CD4-positive, CD25-positive, alpha-beta regulatory T cell (primary cell): ENCODE measurements at regions not wholly inside any gene's neighbourhood (a gene's known extent, or its start where the extent isn't known, plus 50 kb on each side); places are given as distances from the start of the nearest gene placed in this dataset.

Experiments used
- ATAC-seq, 2 donors: fragments of 150-1000 bp; cut with Tn5 transposase; one replicate each; pipeline ENCODE4 v1.10.0; 2021; ENCODE audit warnings: low read depth in 2 of 2, moderate number of reproducible peaks in 2 of 2, moderate library complexity in 1 of 2
- DNase-seq, 3 donors: peaks; one replicate each; pipeline versions ENCODE4 v3.0.0 to v3.0.0-alpha.2; 2012 to 2022; ENCODE audit warnings: mixed read lengths in 1 of 3
- H3K27ac ChIP-seq: one replicate; pipeline ENCODE4 v1.7.0; 2013; ENCODE audit warnings: mild to moderate bottlenecking, low read length; ENCODE audit not compliant: insufficient read depth, poor library complexity, severe bottlenecking
- H3K27me3 ChIP-seq: one replicate; pipeline ENCODE4 v1.7.0; 2013; ENCODE audit warnings: low read length; ENCODE audit not compliant: control insufficient read depth, insufficient read depth
- H3K36me3 ChIP-seq: one replicate; pipeline ENCODE4 v1.7.0; 2013; ENCODE audit warnings: mild to moderate bottlenecking, low read length, moderate library complexity; ENCODE audit not compliant: control insufficient read depth, insufficient read depth
- H3K4me1 ChIP-seq: 2 replicates; pipeline ENCODE4 v1.7.0; 2013; ENCODE audit warnings: mild to moderate bottlenecking, low read length; ENCODE audit not compliant: insufficient read depth, control insufficient read depth, poor library complexity, severe bottlenecking
- H3K4me3 ChIP-seq: one replicate; pipeline ENCODE4 v1.7.0; 2013; ENCODE audit warnings: low read depth, mild to moderate bottlenecking, low read length, moderate library complexity
- H3K9me3 ChIP-seq, 2 experiments: 1 replicate in 1 of 2; 2 replicates in 1 of 2; pipeline ENCODE4 v1.7.0; 2013; ENCODE audit warnings: low read length in 2 of 2, mild to moderate bottlenecking in 1 of 2, moderate library complexity in 1 of 2; ENCODE audit not compliant: control insufficient read depth in 2 of 2
- H3K27ac Mint-ChIP-seq, 3 donors: one replicate each; pipeline ENCODE4 v1.8.0; 2020 to 2022; ENCODE audit warnings: mild to moderate bottlenecking in 3 of 3, mixed read lengths in 3 of 3, moderate library complexity in 2 of 3
- H3K27me3 Mint-ChIP-seq: one replicate; pipeline ENCODE4 v1.8.0; 2022; ENCODE audit warnings: mild to moderate bottlenecking, mixed read lengths
- H3K36me3 Mint-ChIP-seq: one replicate; pipeline ENCODE4 v1.8.0; 2020; ENCODE audit warnings: mixed read lengths
- H3K4me1 Mint-ChIP-seq, 4 donors: one replicate each; pipeline ENCODE4 v1.8.0; 2020 to 2022; ENCODE audit warnings: mixed read lengths in 4 of 4, mild to moderate bottlenecking in 1 of 4
- H3K4me3 Mint-ChIP-seq, 4 donors: one replicate each; pipeline ENCODE4 v1.8.0; 2020 to 2022; ENCODE audit warnings: mild to moderate bottlenecking in 4 of 4, mixed read lengths in 4 of 4, moderate library complexity in 3 of 4
- H3K9me3 Mint-ChIP-seq, 7 donors: one replicate each; pipeline ENCODE4 v1.8.0; 2020 to 2022; ENCODE audit warnings: mixed read lengths in 7 of 7, mild to moderate bottlenecking in 3 of 7, moderate library complexity in 2 of 7

DNA sequence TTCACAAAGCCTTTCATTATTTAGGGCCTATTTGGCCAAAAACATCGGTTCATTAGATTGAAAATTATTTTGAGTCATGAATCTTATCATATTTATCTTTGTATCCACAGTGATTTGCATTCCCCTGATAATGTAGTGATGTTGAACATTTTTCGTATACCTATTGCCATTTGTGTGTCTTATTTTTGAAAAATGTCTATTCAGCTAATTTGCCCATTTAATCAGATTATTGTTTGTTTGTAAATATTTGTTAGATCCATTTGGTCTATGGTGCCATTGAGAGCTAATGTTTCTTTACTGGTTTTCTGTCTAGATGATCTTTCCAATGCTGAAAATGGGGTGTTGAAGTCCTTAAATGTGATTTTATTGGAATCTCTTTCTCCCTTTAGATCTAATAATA, 439.2 kb upstream of the TYRP1 start:
- peaks cover 2 to 6% of the 10 kb centered on the region in 2 experiments for H3K9me3 ChIP-seq

DNA sequence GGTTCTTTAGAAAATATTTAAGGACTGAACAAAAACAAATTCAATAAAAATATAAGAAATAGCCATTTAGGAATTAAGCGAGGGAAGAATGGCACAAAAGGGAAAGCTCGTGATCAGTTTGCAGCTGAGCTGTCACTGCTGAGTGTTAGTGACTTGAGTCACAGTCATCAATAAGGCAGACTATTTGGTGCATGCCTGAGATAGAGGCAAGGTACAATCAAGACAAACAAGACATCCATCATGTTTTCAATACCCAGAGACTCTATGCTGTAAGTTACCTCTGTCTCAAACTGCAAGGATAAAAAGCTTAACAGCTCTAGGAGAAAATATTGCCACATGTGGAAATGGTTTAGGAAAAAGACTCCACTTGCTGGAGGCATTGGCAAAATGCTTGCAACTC, 426.4 kb upstream of the TYRP1 start:
- Mint-ChIP-seq H3K9me3 (peaks cover 4 to 36% (median 9%) of the 10 kb centered on the region in 7 donors), H3K4me3 (no peak overlapping the region), H3K27ac (no peak overlapping the region), H3K4me1 (no peaks in the 10 kb centered on the region), H3K27me3 (no peaks in the 10 kb centered on the region), H3K36me3 (no peaks in the 10 kb centered on the region)
- no peak overlapping the region for H3K4me3 ChIP-seq
- peaks cover 0 to 5% of the 10 kb centered on the region in 2 experiments for H3K9me3 ChIP-seq
- H3K4me1 ChIP-seq = no peaks in the 10 kb centered on the region
- ATAC-seq = no peak
- no peaks in the 10 kb centered on the region for H3K27me3 ChIP-seq
- H3K36me3 ChIP-seq = no peaks in the 10 kb centered on the region
- H3K27ac ChIP-seq = no peak overlapping the region
- no peak for DNase-seq

More for the DNA sequence above, 439.2 kb upstream of the TYRP1 start:
- Mint-ChIP-seq H3K4me3 (no peak overlapping the region), H3K36me3 (no peaks in the 10 kb centered on the region), H3K4me1 (no peaks in the 10 kb centered on the region), H3K27me3 (no peaks in the 10 kb centered on the region), H3K27ac (no peak overlapping the region), H3K9me3 (peaks cover 1 to 47% (median 13%) of the 10 kb centered on the region in 7 donors)
- DNase-seq (no peak), ATAC-seq (no peak)
- H3K4me1 ChIP-seq = no peaks in the 10 kb centered on the region
- no peaks in the 10 kb centered on the region for H3K36me3 ChIP-seq
- H3K27ac ChIP-seq = no peak overlapping the region
- H3K27me3 ChIP-seq = no peaks in the 10 kb centered on the region
- no peak overlapping the region for H3K4me3 ChIP-seq

DNA sequence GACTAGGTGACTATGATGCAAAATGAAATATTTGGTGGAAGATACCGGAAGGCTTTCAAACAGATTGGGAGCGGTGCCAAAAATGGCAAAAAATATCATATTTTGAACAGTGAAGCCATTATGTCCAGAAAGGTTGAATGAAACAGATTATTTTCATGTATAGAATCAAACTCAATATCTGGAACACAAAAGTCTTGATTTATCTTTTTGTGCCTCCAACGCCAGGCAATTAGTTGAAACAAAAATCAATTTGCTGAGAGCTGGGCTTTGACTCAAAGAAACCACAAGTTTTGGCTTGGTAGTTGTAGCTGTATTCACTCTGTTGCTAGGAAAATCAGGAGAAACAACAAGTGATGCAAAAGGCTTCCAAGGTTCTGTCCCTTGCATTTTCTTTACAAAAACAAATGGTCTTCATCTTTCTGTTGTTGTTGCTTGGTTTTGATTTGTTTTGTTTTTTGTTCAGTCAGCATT, 421.7 kb upstream of the TYRP1 start:
- peaks cover 0 to 3% of the 10 kb centered on the region in 2 experiments for H3K9me3 ChIP-seq
- H3K36me3 ChIP-seq = no peaks in the 10 kb centered on the region
- no peaks in the 10 kb centered on the region for H3K4me1 Mint-ChIP-seq
- ATAC-seq = no peak
- H3K36me3 Mint-ChIP-seq = no peaks in the 10 kb centered on the region
- no peak overlapping the region for H3K4me3 ChIP-seq
- no peak overlapping the region for H3K4me3 Mint-ChIP-seq
- H3K9me3 Mint-ChIP-seq = peaks cover 3 to 46% (median 7%) of the 10 kb centered on the region in 7 donors
- no peaks in the 10 kb centered on the region for H3K27me3 Mint-ChIP-seq
- no peak overlapping the region for H3K27ac ChIP-seq
- no peak overlapping the region for H3K27ac Mint-ChIP-seq
- H3K4me1 ChIP-seq = no peaks in the 10 kb centered on the region
- DNase-seq = no peak
- no peaks in the 10 kb centered on the region for H3K27me3 ChIP-seq

- peaks cover 3 to 55% (median 10%) of the 10 kb centered on the region in 7 donors for H3K9me3 Mint-ChIP-seq
These were observed 420.6 kb upstream of the TYRP1 start for GRCh38 chr9:12272471-12273120.

DNA sequence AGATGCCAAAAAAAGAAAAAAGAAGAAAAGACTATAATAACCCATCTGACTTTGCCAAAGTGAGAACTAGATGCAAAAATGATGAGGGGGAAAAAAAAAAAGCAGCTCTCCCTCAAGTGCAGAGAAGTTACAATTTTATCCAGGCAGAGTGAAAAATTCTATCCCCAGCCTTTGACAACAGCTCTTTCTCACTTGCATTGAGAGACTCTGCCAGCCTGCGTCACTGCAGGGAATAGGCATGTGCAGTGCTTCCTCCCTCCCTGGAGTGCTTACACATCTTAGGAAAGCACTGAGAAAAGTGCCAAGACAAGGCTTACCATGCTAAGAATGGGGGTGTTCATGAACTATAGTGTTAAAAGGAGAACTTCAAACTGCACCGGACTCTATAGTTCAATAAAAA, 418.6 kb upstream of the TYRP1 start:
- Mint-ChIP-seq H3K27me3 (no peaks in the 10 kb centered on the region), H3K9me3 (peaks cover 5 to 62% (median 13%) of the 10 kb centered on the region in 7 donors), H3K36me3 (no peaks in the 10 kb centered on the region), H3K4me1 (no peaks in the 10 kb centered on the region), H3K4me3 (no peak overlapping the region), H3K27ac (no peak overlapping the region)
- peaks cover 0 to 2% of the 10 kb centered on the region in 2 experiments for H3K9me3 ChIP-seq
- H3K27me3 ChIP-seq = no peaks in the 10 kb centered on the region
- DNase-seq = no peak
- ATAC-seq = no peak
- H3K27ac ChIP-seq = no peak overlapping the region
- no peak overlapping the region for H3K4me3 ChIP-seq
- H3K4me1 ChIP-seq = no peaks in the 10 kb centered on the region
- H3K36me3 ChIP-seq = no peaks in the 10 kb centered on the region

More at GRCh38 chr9:12272471-12273120, 420.6 kb upstream of the TYRP1 start:
- H3K36me3 Mint-ChIP-seq = no peaks in the 10 kb centered on the region
- no peak overlapping the region for H3K4me3 Mint-ChIP-seq
- ATAC-seq (no peak), DNase-seq (no peak)
- H3K4me3 ChIP-seq = no peak overlapping the region
- H3K9me3 ChIP-seq = peaks cover 0 to 3% of the 10 kb centered on the region in 2 experiments
- H3K4me1 ChIP-seq = no peaks in the 10 kb centered on the region
- no peaks in the 10 kb centered on the region for H3K4me1 Mint-ChIP-seq
- H3K27ac ChIP-seq = no peak overlapping the region
- H3K36me3 ChIP-seq = no peaks in the 10 kb centered on the region
- H3K27me3 Mint-ChIP-seq = no peaks in the 10 kb centered on the region
- no peak overlapping the region for H3K27ac Mint-ChIP-seq
- H3K27me3 ChIP-seq = no peaks in the 10 kb centered on the region

- no peaks in the 10 kb centered on the region for H3K4me1 Mint-ChIP-seq
- Histone ChIP-seq H3K4me3 (no peak overlapping the region), H3K27me3 (no peaks in the 10 kb centered on the region), H3K36me3 (no peaks in the 10 kb centered on the region), H3K4me1 (no peaks in the 10 kb centered on the region), H3K27ac (no peak overlapping the region), H3K9me3 (no peaks in the 10 kb centered on the region)
- no peaks in the 10 kb centered on the region for H3K36me3 Mint-ChIP-seq
- no peaks in the 10 kb centered on the region for H3K27me3 Mint-ChIP-seq
- DNase-seq = no peak
- H3K4me3 Mint-ChIP-seq = no peak overlapping the region
- no peak overlapping the region for H3K27ac Mint-ChIP-seq
- H3K9me3 Mint-ChIP-seq = peaks cover 2 to 61% (median 14%) of the 10 kb centered on the region in 7 donors
- ATAC-seq = no peak
These were observed 416.7 kb upstream of the TYRP1 start for GRCh38 chr9:12276505-12276904.

- H3K27ac Mint-ChIP-seq = no peak overlapping the region
- no peak for ATAC-seq
- no peak for DNase-seq
- Histone ChIP-seq H3K4me3 (no peak overlapping the region), H3K4me1 (no peaks in the 10 kb centered on the region), H3K27me3 (no peaks in the 10 kb centered on the region), H3K9me3 (peaks cover 4 to 8% of the 10 kb centered on the region in 2 experiments), H3K27ac (no peak overlapping the region), H3K36me3 (no peaks in the 10 kb centered on the region)
- no peaks in the 10 kb centered on the region for H3K4me1 Mint-ChIP-seq
- no peaks in the 10 kb centered on the region for H3K36me3 Mint-ChIP-seq
- H3K9me3 Mint-ChIP-seq = peaks cover 0 to 8% (median 5%) of the 10 kb centered on the region in 7 donors
- no peaks in the 10 kb centered on the region for H3K27me3 Mint-ChIP-seq
- no peak overlapping the region for H3K4me3 Mint-ChIP-seq
These were observed 403.5 kb upstream of the TYRP1 start for GRCh38 chr9:12289711-12290110.
